ENCODE measurements at regions not wholly inside any gene's neighbourhood (a gene's known extent, or its start where the extent isn't known, plus 50 kb on each side); places are given as distances from the start of the nearest gene placed in this dataset.

GRCh38 chr5:173716058-173716682 lies 99.7 kb upstream of the BOD1 start:
- Histone ChIP-seq H3K4me3 (ENCODE audit: low read length) (peak overlapping the region; percentile 62; the same call in 1 of the 2 replicates), H3K4me2 (ENCODE audit: low read depth, low read length, poor library complexity, severe bottlenecking) (peak overlapping the region; percentile 84), H3K4me1 (ENCODE audit: low read length) (peaks cover 100% of the 10 kb centered on the region), H3K36me3 (ENCODE audit: insufficient read depth, low read length) (no peaks in the 10 kb centered on the region), H3K27ac (ENCODE audit: low read length) (peak overlapping the region; percentile 97), H2AFZ (ENCODE audit: low read length) (peak overlapping the region; percentile 54), H3K9me3 (ENCODE audit: low read length) (no peaks in the 10 kb centered on the region), H3K9ac (ENCODE audit: low read length) (peak overlapping the region; percentile 71), H4K20me1 (ENCODE audit: insufficient read depth, low read depth, low read length) (no peaks in the 10 kb centered on the region), H3K9me2 (replicated peaks; ENCODE audit: insufficient read depth, low read length) (no peaks in the 10 kb centered on the region), H3K79me2 (ENCODE audit: low read length) (peaks cover 19% of the 10 kb centered on the region; the same call in 1 of the 2 replicates), H3K27me3 (ENCODE audit: low read length) (no peaks in the 10 kb centered on the region)
- peak; percentile 63 for DNase-seq

GRCh38 chr5:173717959-173718358 lies 101.5 kb upstream of the BOD1 start:
- Histone ChIP-seq H3K27me3 (ENCODE audit: low read length) (no peaks in the 10 kb centered on the region), H4K20me1 (ENCODE audit: insufficient read depth, low read depth, low read length) (no peaks in the 10 kb centered on the region), H3K9me3 (ENCODE audit: low read length) (no peaks in the 10 kb centered on the region), H3K9me2 (replicated peaks; ENCODE audit: insufficient read depth, low read length) (no peaks in the 10 kb centered on the region), H3K4me2 (ENCODE audit: low read depth, low read length, poor library complexity, severe bottlenecking) (peak overlapping the region; percentile 84), H3K79me2 (ENCODE audit: low read length) (peaks cover 12% of the 10 kb centered on the region; the same call in 1 of the 2 replicates), H3K4me1 (ENCODE audit: low read length) (peaks cover 87% of the 10 kb centered on the region), H3K4me3 (ENCODE audit: low read length) (peak overlapping the region; percentile 62), H3K9ac (ENCODE audit: low read length) (peak overlapping the region; percentile 60), H2AFZ (ENCODE audit: low read length) (peak overlapping the region; percentile 46; the same call in 1 of the 2 replicates), H3K27ac (ENCODE audit: low read length) (peak overlapping the region; percentile 97), H3K36me3 (ENCODE audit: insufficient read depth, low read length) (no peaks in the 10 kb centered on the region)
- peak; percentile 62 for DNase-seq

GRCh38 chr5:173718469-173718868 lies 102.0 kb upstream of the BOD1 start:
- Histone ChIP-seq H3K9me2 (replicated peaks; ENCODE audit: insufficient read depth, low read length) (no peaks in the 10 kb centered on the region), H3K9me3 (ENCODE audit: low read length) (no peaks in the 10 kb centered on the region), H3K9ac (ENCODE audit: low read length) (peak overlapping the region; percentile 60), H3K27me3 (ENCODE audit: low read length) (no peaks in the 10 kb centered on the region), H2AFZ (ENCODE audit: low read length) (0 out of 2 replicates have a peak overlapping the region, but pooled peaks have one; percentile 46), H3K79me2 (ENCODE audit: low read length) (peaks cover 7% of the 10 kb centered on the region; the same call in 1 of the 2 replicates), H3K36me3 (ENCODE audit: insufficient read depth, low read length) (no peaks in the 10 kb centered on the region), H3K4me2 (ENCODE audit: low read depth, low read length, poor library complexity, severe bottlenecking) (peak overlapping the region; percentile 84), H3K27ac (ENCODE audit: low read length) (peak overlapping the region; percentile 97), H4K20me1 (ENCODE audit: insufficient read depth, low read depth, low read length) (no peaks in the 10 kb centered on the region), H3K4me1 (ENCODE audit: low read length) (peaks cover 82% of the 10 kb centered on the region), H3K4me3 (ENCODE audit: low read length) (peak overlapping the region; percentile 62)
- DNase-seq, result no peak

- peak; percentile 82 for DNase-seq
- Histone ChIP-seq H3K36me3 (ENCODE audit: insufficient read depth, low read length) (no peaks in the 10 kb centered on the region), H3K4me3 (ENCODE audit: low read length) (peak overlapping the region; percentile 62), H2AFZ (ENCODE audit: low read length) (peak overlapping the region; percentile 51), H3K9me2 (replicated peaks; ENCODE audit: insufficient read depth, low read length) (no peaks in the 10 kb centered on the region), H4K20me1 (ENCODE audit: insufficient read depth, low read depth, low read length) (no peaks in the 10 kb centered on the region), H3K27ac (ENCODE audit: low read length) (peak overlapping the region; percentile 97), H3K4me2 (ENCODE audit: low read depth, low read length, poor library complexity, severe bottlenecking) (peak overlapping the region; percentile 84), H3K27me3 (ENCODE audit: low read length) (no peaks in the 10 kb centered on the region), H3K79me2 (ENCODE audit: low read length) (no peaks in the 10 kb centered on the region), H3K9me3 (ENCODE audit: low read length) (no peaks in the 10 kb centered on the region), H3K9ac (ENCODE audit: low read length) (peak overlapping the region; percentile 60), H3K4me1 (ENCODE audit: low read length) (peaks cover 70% of the 10 kb centered on the region)
Observed at GRCh38 chr5:173719731-173720082, 103.3 kb upstream of the BOD1 start.

GRCh38 chr5:173720286-173720952 lies 104.0 kb upstream of the BOD1 start:
- peak overlapping the region; percentile 84 for H3K4me2 ChIP-seq (ENCODE audit: low read depth, low read length, poor library complexity, severe bottlenecking)
- H3K9me2 ChIP-seq (replicated peaks; ENCODE audit: insufficient read depth, low read length), result no peaks in the 10 kb centered on the region
- no peaks in the 10 kb centered on the region for H3K9me3 ChIP-seq (ENCODE audit: low read length)
- H4K20me1 ChIP-seq (ENCODE audit: insufficient read depth, low read depth, low read length), result no peaks in the 10 kb centered on the region
- H3K79me2 ChIP-seq (ENCODE audit: low read length), result no peaks in the 10 kb centered on the region
- no peak overlapping the region for H2AFZ ChIP-seq (ENCODE audit: low read length)
- H3K36me3 ChIP-seq (ENCODE audit: insufficient read depth, low read length), result no peaks in the 10 kb centered on the region
- peak overlapping the region; percentile 60 for H3K9ac ChIP-seq (ENCODE audit: low read length)
- peaks cover 63% of the 10 kb centered on the region for H3K4me1 ChIP-seq (ENCODE audit: low read length)
- DNase-seq, result peak; percentile 63
- peak overlapping the region; percentile 62 for H3K4me3 ChIP-seq (ENCODE audit: low read length)
- H3K27me3 ChIP-seq (ENCODE audit: low read length), result no peaks in the 10 kb centered on the region
- peak overlapping the region; percentile 97 for H3K27ac ChIP-seq (ENCODE audit: low read length)

- H3K9ac ChIP-seq (ENCODE audit: low read length), result peak overlapping the region; percentile 60
- peak overlapping the region; percentile 84 for H3K4me2 ChIP-seq (ENCODE audit: low read depth, low read length, poor library complexity, severe bottlenecking)
- no peaks in the 10 kb centered on the region for H3K9me2 ChIP-seq (replicated peaks; ENCODE audit: insufficient read depth, low read length)
- H3K36me3 ChIP-seq (ENCODE audit: insufficient read depth, low read length), result no peaks in the 10 kb centered on the region
- no peaks in the 10 kb centered on the region for H4K20me1 ChIP-seq (ENCODE audit: insufficient read depth, low read depth, low read length)
- no peaks in the 10 kb centered on the region for H3K79me2 ChIP-seq (ENCODE audit: low read length)
- no peak for DNase-seq
- H2AFZ ChIP-seq (ENCODE audit: low read length), result no peak overlapping the region
- no peak overlapping the region; the same call in 1 of the 2 replicates for H3K4me3 ChIP-seq (ENCODE audit: low read length)
- H3K9me3 ChIP-seq (ENCODE audit: low read length), result no peaks in the 10 kb centered on the region
- peaks cover 56% of the 10 kb centered on the region for H3K4me1 ChIP-seq (ENCODE audit: low read length)
- no peaks in the 10 kb centered on the region for H3K27me3 ChIP-seq (ENCODE audit: low read length)
- H3K27ac ChIP-seq (ENCODE audit: low read length), result peak overlapping the region; percentile 97; the same call in 1 of the 2 replicates
Observed at GRCh38 chr5:173720953-173721600, 104.6 kb upstream of the BOD1 start.

GRCh38 chr5:173721601-173722232 lies 105.3 kb upstream of the BOD1 start:
- Histone ChIP-seq H3K27ac (ENCODE audit: low read length) (no peak overlapping the region), H3K4me3 (ENCODE audit: low read length) (no peak overlapping the region), H3K27me3 (ENCODE audit: low read length) (no peaks in the 10 kb centered on the region), H4K20me1 (ENCODE audit: insufficient read depth, low read depth, low read length) (no peaks in the 10 kb centered on the region), H3K9me2 (replicated peaks; ENCODE audit: insufficient read depth, low read length) (no peaks in the 10 kb centered on the region), H3K9me3 (ENCODE audit: low read length) (no peaks in the 10 kb centered on the region), H3K4me1 (ENCODE audit: low read length) (peaks cover 52% of the 10 kb centered on the region), H3K36me3 (ENCODE audit: insufficient read depth, low read length) (no peaks in the 10 kb centered on the region), H2AFZ (ENCODE audit: low read length) (no peak overlapping the region), H3K4me2 (ENCODE audit: low read depth, low read length, poor library complexity, severe bottlenecking) (no peak overlapping the region), H3K79me2 (ENCODE audit: low read length) (no peaks in the 10 kb centered on the region), H3K9ac (ENCODE audit: low read length) (no peak overlapping the region)
- no peak for DNase-seq

Data from Karpas-422 (cell line).